ENCODE measurements at regions not wholly inside any gene's neighbourhood (a gene's known extent, or its start where the extent isn't known, plus 50 kb on each side); places are given as distances from the start of the nearest gene placed in this dataset.

- TF ChIP-seq GABPB1 (CRISPR knock-in tag; IDR thresholded peaks at IDR 0.05), result no peak
- TF ChIP-seq ZNF138 (CRISPR knock-in tag; conservative IDR thresholded peaks at IDR 0.05), result no peak
- TF ChIP-seq CTCF (IDR thresholded peaks at IDR 0.05), result no peak
- TF ChIP-seq, protein P1, sequence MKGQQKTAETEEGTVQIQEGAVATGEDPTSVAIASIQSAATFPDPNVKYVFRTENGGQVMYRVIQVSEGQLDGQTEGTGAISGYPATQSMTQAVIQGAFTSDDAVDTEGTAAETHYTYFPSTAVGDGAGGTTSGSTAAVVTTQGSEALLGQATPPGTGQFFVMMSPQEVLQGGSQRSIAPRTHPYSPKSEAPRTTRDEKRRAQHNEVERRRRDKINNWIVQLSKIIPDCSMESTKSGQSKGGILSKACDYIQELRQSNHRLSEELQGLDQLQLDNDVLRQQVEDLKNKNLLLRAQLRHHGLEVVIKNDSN (CRISPR knock-in tag; IDR thresholded peaks at IDR 0.05), result no peak
- no peak for TF ChIP-seq ATF3 (CRISPR knock-in tag; conservative IDR thresholded peaks at IDR 0.05)
- no peak for TF ChIP-seq SMAD3 (CRISPR knock-in tag; IDR thresholded peaks at IDR 0.05; ENCODE audit: borderline replicate concordance)
Observed at GRCh38 chr6:12355354-12355753, 65.2 kb downstream of the EDN1 start.
